HG03342 (cell line): ENCODE measurements at regions not wholly inside any gene's neighbourhood (a gene's known extent, or its start where the extent isn't known, plus 50 kb on each side); places are given as distances from the start of the nearest gene placed in this dataset.

Experiments used
- ATAC-seq: cut with Tn5 transposase; IDR thresholded peaks from one replicate; pipeline ENCODE4 v1.9.1; 2021; ENCODE audit warnings: mild to moderate bottlenecking, moderate library complexity; ENCODE audit not compliant: unreplicated experiment

DNA sequence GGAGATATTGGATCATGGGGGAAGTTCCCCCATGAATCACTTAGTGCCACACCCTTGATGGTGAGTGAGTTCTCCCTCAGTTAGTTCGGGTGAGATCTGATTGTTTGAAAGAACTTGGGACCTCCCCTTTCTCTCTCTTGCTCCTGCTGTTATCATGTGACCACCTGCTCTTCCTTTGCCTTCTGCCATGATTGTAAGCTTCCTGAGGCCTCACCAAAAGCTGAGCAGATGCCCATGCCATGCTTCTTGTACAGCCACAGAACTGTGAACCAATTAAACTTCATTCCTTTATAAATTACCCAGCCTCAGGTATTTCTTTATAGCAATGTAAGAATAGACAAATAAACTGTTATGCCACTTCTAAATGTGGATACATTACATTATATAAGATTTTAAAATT is 686.7 kb upstream of the MARCKS start:
- no peak for ATAC-seq

GRCh38 chr6:113171882-113172281 is 685.3 kb upstream of the MARCKS start:
- ATAC-seq = no peak

GRCh38 chr6:113172531-113172966 is 684.6 kb upstream of the MARCKS start:
- ATAC-seq = no peak

DNA sequence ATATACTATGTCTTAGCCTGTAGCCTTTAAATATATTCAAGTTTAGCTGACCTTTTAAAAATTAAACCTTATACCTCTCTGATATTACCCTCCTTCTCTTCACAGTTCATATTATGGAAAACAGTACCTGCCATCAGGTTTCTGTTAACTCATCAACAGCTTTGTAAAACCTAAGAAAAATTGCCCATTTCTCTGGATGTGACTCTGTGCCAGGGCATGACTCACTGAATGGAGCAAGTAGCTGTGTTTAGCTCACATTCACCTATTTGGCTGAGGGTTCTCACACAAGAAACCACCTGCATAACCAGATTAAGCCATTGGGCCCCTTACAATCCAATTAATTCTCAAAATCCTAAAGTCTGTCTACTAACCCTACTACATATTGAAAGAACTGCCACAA is 678.8 kb upstream of the MARCKS start:
- ATAC-seq = no peak

GRCh38 chr6:113181164-113181563 is 676.0 kb upstream of the MARCKS start:
- no peak for ATAC-seq

DNA sequence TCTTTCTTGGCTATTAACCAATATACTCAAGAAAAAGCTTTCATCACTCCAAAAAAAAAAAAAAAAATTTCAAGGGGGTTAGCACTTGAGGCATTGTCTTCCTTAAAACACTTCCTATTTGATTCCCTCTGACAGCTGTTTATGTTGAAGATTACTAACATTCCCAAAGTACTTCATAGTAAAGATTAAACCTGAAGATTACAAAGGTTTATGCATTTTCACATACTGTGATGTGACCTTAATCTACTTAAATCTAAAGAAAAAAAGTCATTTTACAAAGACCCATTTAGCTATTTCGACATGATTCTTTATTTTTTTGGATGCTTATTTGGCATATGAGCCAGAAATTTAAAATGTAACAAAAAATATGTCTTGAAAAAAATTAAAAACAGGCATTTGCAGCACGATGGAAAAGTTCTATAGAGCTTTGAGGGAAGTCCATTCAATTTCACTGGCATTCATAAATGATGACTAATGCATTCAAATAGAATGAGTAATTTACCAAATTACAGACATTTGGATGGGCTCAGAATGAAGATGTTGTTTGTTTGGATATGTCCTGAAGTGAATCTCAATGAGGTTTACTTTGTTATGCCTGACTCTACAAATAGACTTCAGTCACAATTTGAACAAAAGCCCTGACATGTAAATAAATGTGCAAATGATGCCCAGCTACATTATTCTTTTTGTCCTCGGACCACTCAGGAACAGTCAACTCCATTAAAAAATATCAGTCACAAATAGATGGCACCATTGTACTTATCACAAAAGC is 674.6 kb upstream of the MARCKS start:
- no peak for ATAC-seq

GRCh38 chr6:113184291-113184690 is 672.9 kb upstream of the MARCKS start:
- no peak for ATAC-seq

DNA sequence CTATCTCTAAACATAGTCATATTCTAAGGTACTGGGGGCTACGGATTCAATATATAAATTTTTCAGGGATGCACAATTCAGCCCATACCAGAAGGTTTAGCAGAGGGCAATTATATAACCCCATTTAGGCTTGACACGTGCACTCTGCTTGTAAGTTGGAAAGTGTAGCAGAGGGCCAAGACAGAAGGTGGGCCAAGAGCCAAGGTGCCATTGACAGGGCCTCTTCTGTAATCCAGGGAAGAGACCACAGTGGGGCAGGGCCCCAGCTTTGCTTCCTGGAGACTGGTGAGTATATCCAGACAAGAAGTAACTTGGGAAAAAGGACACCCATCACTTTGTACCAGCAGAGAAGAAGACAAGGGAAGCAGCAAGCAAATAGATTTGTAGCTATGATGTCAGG is 672.4 kb upstream of the MARCKS start:
- no peak for ATAC-seq

- no peak for ATAC-seq
These were observed 671.8 kb upstream of the MARCKS start for GRCh38 chr6:113185299-113185698.

DNA sequence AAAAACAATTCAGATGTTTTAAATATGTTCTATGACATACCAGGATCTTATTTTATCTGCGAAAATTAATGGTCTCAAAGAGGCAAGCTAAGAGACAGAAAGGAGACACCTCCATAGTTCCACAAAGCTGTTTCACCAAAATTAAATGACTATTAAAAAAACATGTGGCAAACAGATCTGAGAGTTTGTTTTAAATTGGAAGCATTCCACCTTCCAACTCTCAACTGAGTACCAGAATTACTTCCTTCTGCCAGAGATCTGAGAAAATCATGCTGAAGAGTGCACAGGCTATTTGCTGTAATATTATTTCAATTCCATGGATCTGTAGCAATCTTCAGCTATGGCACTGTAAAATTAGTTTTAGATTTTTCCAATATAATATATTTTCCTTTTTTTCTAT is 669.5 kb upstream of the MARCKS start:
- no peak for ATAC-seq

GRCh38 chr6:113188962-113189361 is 668.2 kb upstream of the MARCKS start:
- no peak for ATAC-seq

DNA sequence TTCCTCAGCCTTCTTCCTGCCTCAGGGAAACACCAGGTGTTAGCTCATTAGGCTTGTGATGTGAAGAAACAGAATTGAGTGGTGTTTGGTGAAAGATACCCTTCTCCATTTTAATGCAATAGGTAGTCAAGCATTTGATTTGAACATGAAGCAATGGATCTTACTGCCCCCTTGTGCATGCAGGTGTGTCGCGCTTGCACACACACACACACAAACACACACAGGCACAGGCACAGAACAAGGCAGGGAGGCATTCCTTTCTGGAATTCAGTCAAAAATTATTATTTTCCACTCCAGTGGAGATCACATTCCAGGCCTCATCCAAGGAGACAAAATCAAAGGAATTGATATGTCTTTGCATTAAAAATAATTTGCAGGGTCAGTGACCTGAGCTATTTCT is 667.0 kb upstream of the MARCKS start:
- no peak for ATAC-seq

GRCh38 chr6:113194090-113194489 is 663.1 kb upstream of the MARCKS start:
- no peak for ATAC-seq

DNA sequence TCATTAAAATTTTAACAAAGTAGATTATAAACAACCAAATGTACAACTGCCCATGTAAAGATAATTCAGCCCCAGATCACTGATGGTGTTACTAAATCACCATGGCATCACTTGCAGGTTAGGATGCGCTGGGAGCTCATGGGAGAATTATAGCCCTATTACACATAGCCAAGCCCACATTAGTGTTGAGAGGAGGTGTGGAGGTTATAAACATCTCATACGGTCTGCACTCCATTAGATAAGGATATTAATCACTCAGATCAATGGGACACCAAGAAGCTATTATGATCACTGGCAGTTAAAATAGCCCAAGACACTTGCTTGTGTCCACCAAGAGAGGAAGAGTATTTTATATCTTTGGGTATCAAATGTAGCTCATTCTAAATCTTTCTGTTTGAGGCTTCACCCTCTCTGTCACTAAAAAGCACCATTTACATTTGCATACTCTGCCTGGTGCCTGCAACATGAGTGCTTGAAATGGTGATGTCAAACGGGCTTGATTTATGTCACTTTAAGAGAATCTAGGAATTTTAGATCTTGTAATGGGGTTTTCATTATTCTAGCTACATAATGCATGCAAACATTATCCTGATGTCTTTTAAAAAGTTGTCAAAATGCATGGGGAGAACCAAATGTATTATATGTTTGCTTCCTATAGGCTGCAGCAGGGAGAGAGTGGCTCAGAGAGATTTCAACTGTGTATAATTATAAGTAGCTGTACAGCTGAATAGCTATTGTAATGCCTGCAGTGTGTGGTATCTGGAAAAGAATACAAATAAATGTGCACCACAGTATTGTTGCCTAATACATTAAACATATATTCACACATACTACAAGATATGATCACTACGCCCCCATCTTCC is 654.1 kb upstream of the MARCKS start:
- no peak for ATAC-seq

- no peak for ATAC-seq
These were observed 653.4 kb upstream of the MARCKS start for GRCh38 chr6:113203715-113204110.

DNA sequence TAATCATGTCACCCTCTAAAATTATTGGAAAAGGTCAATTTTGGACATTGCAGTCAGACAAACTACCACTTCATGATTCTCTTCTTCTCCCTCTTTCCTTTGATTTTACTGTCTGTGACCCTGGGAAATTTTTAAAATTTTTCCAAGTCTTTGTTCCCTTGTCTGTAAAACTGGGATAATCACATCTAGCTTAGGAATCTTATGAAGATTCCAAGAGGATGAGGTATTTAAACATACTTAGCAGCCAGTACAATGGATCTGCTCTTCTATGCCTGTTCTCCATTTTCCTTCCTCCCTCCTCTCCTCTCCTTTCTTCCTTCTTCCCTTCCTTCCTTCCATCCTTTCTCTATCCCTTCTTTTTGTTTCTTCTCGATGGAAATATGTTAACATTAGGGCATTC is 651.6 kb upstream of the MARCKS start:
- no peak for ATAC-seq

DNA sequence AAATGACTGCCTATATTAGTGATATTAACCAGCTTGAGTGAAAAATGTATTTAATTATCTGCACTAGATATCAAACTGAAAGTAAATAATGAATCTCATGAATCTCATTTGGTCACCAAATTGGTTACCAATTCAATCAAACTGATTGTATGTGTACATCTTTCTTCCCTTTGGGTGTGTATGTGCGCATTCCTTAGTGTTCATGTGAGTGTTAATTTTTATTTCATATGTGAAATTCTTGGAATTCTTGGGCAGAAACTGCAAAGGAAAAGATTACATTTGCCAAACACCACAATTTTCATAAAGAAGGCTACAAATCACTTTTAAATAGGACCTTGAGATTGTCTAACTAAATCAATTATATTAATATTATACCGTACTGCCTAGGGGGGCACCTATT is 648.4 kb upstream of the MARCKS start:
- no peak for ATAC-seq

DNA sequence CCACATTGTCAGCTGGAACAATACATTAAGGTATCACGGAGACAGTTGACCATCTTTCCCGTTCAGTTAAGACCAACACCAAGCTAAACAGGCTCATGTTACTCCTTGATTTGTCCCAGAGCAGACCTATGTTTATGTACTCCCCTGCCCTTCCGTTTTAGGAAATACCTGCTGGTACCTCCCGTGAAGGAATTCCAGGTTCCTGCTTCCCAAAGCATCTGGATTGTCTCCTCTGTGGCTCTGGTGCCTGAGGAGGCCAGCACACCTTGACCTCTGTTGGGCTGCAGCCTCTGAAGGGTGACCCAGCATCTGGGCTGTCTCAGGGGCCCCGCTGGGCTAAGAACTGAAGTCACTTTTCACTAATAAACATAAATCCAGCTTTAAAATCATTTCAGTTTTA is 647.8 kb upstream of the MARCKS start:
- no peak for ATAC-seq

GRCh38 chr6:113211170-113211569 is 646.0 kb upstream of the MARCKS start:
- ATAC-seq = no peak

DNA sequence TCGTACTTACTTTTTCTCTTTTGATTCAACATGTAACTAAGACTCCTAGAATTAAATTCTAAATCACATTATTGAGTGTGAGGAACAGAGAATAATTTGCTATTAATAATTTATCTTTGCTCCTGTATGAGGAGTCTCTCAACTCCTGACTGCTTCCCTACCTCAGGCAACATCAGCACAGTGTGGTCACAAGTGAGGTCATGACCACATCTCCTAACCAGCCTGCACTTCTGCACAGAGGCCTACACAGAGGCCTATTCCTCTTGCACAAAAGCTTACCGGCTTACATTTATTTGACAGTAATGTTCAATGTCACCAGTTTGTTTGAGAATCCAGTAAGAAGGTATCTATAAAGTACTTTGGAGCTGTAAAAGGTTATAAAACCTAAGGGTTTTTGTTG is 637.4 kb upstream of the MARCKS start:
- no peak for ATAC-seq

DNA sequence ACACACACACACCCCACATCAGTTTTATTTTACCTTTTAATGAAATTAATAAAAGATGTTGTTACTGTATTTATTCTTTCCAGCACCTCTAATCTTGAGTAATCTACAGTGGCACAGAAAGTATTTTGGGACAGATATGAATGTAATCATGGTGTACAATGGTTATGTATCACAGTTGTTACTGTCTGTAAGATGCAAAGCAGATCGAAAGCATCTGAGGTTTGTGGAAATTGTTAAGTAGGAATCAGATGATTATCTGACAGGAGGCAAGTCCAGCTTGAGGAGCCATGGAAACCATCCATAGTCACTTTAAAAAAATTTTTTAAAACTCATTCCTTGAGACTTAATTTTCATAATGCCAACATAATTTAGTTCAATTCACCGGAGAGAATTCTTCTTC is 636.3 kb upstream of the MARCKS start:
- no peak for ATAC-seq

DNA sequence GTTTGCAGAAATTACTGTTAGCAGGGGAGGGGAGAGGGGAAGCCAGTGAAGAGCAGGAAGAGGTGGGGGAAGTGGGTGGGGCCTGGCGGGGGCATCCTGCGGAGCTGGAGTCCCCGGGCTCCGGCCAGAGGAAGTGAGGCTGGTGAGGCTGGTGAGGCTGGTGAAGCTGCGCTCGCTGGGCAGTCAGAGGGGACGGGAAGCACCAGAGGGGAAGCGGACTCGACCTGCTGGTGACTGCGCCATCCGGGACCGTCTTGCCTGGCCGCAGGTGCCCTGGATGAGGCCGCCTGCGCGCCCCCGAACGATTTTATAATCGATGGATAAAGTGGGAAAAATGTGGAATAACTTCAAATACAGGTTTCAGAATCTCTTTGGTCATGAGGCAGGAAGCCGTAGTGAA is 635.3 kb upstream of the MARCKS start:
- no peak for ATAC-seq
